NCI-H2196 (cell line): ENCODE measurements at regions not wholly inside any gene's neighbourhood (a gene's known extent, or its start where the extent isn't known, plus 50 kb on each side); places are given as distances from the start of the nearest gene placed in this dataset.
A peak's percentile ranks its signal among the peaks of the same experiment; 100 is the strongest.

Experiments
- DNase-seq: peaks from one replicate; lab custom pipeline; 2025; ENCODE audit not compliant: unreplicated experiment; lab: John Stamatoyannopoulos, UW

DNA sequence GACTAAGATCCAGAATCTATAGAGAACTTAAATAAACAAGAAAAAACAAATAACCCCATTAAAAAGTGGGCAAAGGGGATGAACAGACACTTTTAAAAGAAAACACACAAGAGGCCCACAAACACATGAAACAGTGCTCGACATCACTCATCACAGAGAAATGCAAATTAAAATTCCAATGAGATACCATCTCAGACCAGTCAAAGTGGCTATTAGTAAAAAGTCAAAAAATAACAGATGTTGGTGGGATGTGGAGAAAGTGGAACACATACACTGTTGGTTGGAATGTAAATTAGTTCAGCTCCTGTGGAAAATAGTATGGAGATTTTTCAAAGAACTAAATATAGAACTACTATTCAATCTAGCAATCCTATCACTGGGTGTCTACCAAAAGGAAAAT is 143.1 kb downstream of the IFI44 start:
- DNase-seq, result no peak

DNA sequence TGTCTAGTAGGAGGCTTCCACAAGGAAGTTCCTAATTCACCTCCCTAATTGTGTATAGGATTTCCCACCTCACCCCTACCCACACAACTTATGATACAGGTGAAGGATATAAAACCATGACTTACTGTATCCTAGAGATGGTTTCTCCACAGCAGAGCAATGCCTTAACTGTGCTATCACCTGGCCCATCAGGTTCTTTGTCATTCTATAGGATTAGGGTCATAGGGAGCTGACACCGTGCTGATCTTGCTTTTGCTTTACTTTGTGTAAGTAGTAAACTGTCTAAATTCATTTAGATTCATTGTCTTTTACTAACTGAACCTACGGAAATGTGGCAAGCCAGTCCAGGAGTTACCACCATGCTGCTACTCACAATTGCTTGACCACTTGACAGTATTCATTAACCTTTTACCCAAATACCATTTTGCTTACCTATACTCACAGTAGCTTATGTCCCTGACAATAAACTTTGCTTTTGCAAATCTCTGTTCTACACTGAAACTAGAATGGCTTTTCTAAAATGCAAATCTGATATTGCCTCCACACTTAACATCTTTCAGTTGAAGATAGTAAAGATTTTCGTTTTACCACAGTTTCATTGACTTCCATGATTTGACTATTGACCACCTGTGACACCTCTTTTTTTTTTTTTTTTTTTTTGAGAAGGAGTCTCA is 147.6 kb downstream of the IFI44 start:
- no peak for DNase-seq

GRCh38 chr1:78799926-78800325 is 150.3 kb downstream of the IFI44 start:
- DNase-seq, result no peak

DNA sequence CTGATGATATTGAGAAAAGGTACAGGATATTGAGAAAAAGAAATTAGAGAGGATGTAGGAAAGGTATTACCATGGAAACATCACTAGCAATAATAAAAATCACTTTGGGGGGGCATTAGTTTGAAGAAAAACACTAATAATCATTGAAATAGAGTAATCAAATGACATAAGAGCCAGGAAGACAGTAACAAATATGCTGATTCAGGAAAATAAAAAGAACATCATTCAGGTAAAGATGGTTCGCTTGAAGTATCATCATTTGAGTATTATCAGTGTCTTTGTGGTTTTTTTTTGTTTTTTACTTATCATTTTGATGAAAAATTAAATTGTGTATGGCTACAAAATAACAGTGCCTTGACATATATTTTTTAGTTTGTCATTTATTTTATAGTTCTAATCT is 164.5 kb downstream of the IFI44 start:
- no peak for DNase-seq

GRCh38 chr1:78825561-78825960 is 175.9 kb downstream of the IFI44 start:
- no peak for DNase-seq

DNA sequence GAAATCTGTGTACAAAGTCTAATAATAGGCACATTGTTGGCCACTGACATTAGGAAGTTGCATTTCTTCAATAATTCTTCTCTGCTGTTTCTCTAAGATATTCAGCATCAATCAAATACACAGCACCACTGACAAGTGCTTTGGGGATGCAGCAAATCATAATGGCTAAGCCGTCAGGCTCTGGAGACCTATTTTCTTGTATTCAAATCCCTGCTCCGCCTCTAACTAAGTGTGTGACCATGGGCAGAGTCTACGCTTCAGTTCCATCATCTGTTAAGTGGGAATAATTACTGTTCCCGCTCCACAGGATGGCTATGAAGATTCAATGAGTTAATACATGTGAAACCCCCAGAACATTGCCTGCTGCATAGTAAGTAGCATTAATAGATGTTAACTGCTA is 176.9 kb downstream of the ADGRL4 start:
- no peak for DNase-seq

DNA sequence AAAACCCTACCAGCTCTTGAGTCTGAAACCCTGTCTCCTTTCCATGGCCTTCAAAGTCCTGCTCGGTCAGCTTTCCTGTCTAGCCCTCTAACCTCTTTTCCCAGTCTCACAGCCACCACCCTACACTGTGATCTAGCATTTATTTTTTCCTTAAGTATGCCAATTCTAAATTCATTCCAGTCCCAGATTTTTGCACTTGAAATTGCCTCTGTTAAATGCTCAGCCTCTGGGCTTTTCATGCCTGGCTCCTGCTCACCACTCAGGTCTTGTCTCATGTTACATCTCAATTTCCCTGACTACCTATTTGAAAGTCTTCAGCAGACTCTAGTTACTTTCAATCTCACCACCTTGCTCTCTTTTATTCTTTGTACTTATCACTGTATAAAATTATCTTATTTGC is 176.2 kb downstream of the ADGRL4 start:
- DNase-seq, result no peak

DNA sequence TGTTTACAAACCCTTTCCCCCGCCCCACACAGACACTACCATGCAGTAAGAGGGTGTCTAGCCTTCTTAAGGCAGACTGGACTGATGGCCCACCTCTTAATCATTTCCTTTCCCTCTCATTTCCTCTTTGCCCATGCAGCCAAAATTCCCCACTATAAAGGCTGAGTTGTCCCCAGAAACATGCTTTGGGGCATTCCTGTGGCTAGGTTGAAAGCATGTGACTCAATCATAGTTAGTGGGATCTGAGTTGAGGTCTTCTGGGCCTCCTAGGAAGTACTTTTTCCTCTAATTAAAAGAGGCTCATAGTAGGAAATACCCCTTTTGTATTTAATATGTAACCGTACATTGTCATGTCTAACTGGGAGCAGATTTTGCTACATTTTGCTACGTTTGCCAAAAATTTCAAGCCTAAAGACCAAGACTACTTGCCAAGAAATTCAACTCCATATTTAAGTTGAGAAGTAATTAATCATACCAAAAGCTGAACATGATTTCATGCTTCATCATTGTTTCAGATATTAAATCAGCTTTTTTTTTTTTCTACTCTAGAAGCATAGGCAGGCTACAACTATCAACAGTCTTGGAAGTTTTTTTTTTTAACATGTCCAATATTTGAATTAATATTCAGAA is 174.7 kb downstream of the ADGRL4 start:
- DNase-seq, result no peak

DNA sequence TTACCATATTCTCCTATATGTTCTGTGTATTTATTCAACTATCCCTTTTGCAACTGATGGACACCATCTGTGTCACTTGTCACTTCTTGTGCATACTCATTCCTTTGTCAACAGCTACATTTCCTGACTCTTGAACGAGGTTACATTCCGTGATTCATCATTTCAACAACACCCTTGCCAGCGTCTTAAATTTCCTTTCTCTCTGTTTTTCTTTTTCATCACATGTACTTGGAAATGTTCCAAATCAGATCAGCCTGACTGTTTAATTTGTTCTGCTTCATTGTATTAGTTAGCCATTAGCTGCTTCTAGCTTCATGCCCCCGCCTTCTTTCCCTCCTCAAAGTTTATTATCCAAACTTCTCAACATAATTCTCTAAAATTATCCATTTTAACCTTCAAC is 173.0 kb downstream of the ADGRL4 start:
- no peak for DNase-seq

DNA sequence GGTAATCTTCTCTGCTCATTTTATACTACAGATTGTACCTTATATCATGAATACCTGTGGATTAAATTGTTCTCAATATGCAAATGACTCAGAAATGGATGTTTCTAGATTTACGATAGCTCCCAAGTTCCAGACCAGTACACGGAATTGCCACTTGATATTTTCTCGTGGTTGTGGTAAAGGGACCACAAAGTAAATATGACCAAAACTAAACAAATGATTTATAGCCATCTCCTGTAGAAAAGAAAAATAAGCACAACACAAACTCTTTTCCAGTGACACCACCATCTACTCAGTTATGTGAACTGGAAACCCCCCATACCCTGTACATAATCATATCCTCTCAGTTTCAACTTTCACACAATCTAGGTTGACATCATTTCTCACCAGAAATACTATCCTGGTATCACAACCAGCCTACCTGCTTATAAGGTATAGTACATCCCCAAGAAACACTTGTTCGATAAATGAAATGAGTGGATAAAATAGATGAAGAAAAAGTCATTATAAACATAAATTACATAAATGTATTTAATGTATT is 172.3 kb downstream of the ADGRL4 start:
- no peak for DNase-seq

DNA sequence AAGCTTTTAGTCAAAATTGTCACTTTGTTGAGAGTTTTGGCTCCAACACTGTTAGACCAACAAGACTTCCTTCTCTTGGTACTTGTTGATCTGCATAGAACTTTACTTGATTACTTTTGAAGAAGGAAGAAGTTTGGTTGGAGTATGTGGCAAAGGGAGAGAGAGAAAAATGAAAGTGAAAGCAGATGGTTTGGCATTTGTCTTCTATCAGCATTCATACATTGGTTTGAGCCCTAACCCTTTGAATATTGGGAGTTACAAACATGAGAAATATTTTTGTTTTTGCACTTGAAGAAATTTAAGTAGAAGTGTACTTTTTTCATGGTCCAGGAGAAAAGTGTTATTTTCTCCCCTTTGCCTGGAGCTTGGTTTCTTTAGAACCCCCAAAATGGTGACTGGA is 169.8 kb downstream of the ADGRL4 start:
- no peak for DNase-seq

DNA sequence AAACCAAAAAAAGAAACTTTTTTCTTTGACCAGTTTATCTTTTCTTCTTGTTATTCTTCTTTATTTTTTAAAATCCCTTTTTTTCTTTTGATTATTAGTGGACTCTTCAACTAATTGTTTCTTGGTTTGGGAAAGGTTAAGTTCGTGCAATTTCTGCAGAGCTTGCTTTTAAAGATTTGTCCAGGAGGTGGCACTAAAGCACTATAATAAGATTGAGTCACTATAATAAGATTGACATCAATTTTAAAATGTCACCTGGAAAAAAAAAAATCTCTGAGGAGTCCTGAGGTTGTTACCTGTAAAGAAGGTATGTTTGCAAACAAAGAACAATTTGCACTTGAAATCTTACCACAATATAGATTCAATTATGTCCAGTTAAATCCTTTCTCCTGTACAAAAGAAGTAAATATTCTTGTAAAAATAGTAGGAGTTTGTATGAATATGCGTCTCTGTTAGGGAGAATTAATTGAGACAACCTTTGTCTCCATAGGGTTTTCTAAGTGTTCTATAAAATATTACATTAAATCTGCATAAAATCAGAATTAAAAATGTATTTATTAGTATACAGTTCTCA is 166.7 kb downstream of the ADGRL4 start:
- peak; percentile 24 for DNase-seq
